HEK293T (cell line): ENCODE measurements at regions not wholly inside any gene's neighbourhood (a gene's known extent, or its start where the extent isn't known, plus 50 kb on each side); places are given as distances from the start of the nearest gene placed in this dataset.
"Not testable (repeated sequence)": the region's sequence is repeated elsewhere in the genome, so short reads cannot be mapped to it uniquely, and the experiment has no call there.

Experiments used
- CTCF ChIA-PET: fragments of 350-600 bp; formaldehyde crosslinking; extraction: SDS; loops from one replicate; lab custom pipeline; 2021; ENCODE audit warnings: antibody characterized with exemption, inconsistent platforms; lab: Yijun Ruan, JAX
- POLR2A ChIA-PET: fragments of 350-600 bp; formaldehyde crosslinking; extraction: SDS; loops from one replicate; lab custom pipeline; 2020; ENCODE audit warnings: antibody characterized with exemption, inconsistent platforms; lab: Yijun Ruan, JAX
- DNase-seq: peaks from one replicate; pipeline ENCODE4 v3.0.0; 2012; ENCODE audit warnings: mixed read lengths; ENCODE audit errors: extremely low spot score
- ARNT ChIP-seq: fragments of 450-650 bp; IDR thresholded peaks from 2 replicates; pipeline ENCODE4 v1.6.1; 2017; ENCODE audit warnings: mild to moderate bottlenecking
- BHLHE40 ChIP-seq: fragments of 450-650 bp; IDR thresholded peaks from 2 replicates; pipeline ENCODE4 v1.6.1; 2016; ENCODE audit warnings: mild to moderate bottlenecking, moderate library complexity, borderline replicate concordance
- CTBP1 ChIP-seq: fragments of 450-650 bp; IDR thresholded peaks from 2 replicates; pipeline ENCODE4 v1.6.1; 2016; ENCODE audit warnings: borderline replicate concordance
- ELF4 ChIP-seq: fragments of 450-650 bp; IDR thresholded peaks from 2 replicates; pipeline ENCODE4 v1.6.1; 2017; ENCODE audit warnings: antibody characterized with exemption
- FOXA1 ChIP-seq: fragments of 450-650 bp; IDR thresholded peaks from 2 replicates; pipeline ENCODE4 v1.6.1; 2016; ENCODE audit warnings: mild to moderate bottlenecking
- FOXK2 ChIP-seq: fragments of 450-650 bp; IDR thresholded peaks from 2 replicates; pipeline ENCODE4 v1.6.1; 2016; ENCODE audit warnings: mild to moderate bottlenecking
- FOXM1 ChIP-seq: fragments of 450-650 bp; IDR thresholded peaks from 2 replicates; pipeline ENCODE4 v1.6.1; 2017; ENCODE audit warnings: mild to moderate bottlenecking, borderline replicate concordance
- HDGF ChIP-seq: fragments of 450-650 bp; IDR thresholded peaks from 2 replicates; pipeline ENCODE4 v1.6.1; 2017; ENCODE audit warnings: antibody characterized with exemption, borderline replicate concordance
- L3MBTL2 ChIP-seq: fragments of 450-650 bp; conservative IDR thresholded peaks from 2 replicates; pipeline ENCODE4 v1.6.1; 2016; ENCODE audit warnings: mild to moderate bottlenecking
- LEF1 ChIP-seq: fragments of 450-650 bp; IDR thresholded peaks from 2 replicates; pipeline ENCODE4 v1.6.1; 2017; ENCODE audit warnings: mild to moderate bottlenecking, borderline replicate concordance
- NFRKB ChIP-seq: fragments of 450-650 bp; IDR thresholded peaks from 2 replicates; pipeline ENCODE4 v1.6.1; 2016; ENCODE audit warnings: mild to moderate bottlenecking, moderate library complexity
- PKNOX1 ChIP-seq: fragments of 450-650 bp; IDR thresholded peaks from 2 replicates; pipeline ENCODE4 v1.6.1; 2016
- SP1 ChIP-seq: fragments of 450-650 bp; IDR thresholded peaks from 2 replicates; pipeline ENCODE4 v1.6.1; 2017
- SUZ12 ChIP-seq: fragments of 450-650 bp; IDR thresholded peaks from 2 replicates; pipeline ENCODE4 v1.6.1; 2016; ENCODE audit warnings: mild to moderate bottlenecking
- TARDBP ChIP-seq: fragments of 450-650 bp; IDR thresholded peaks from 2 replicates; pipeline ENCODE4 v1.6.1; 2016
- ZNF384 ChIP-seq: fragments of 450-650 bp; IDR thresholded peaks from 2 replicates; pipeline ENCODE4 v1.6.1; 2016

- ChIA-PET POLR2A (no interaction called here), CTCF (no interaction called here)
- DNase-seq, result no peak
- no peak for TF ChIP-seq PKNOX1
- no peak for TF ChIP-seq TARDBP
- TF ChIP-seq HDGF, result no peak
- TF ChIP-seq FOXA1, result no peak
- TF ChIP-seq FOXM1, result no peak
- no peak for TF ChIP-seq NFRKB
- no peak for TF ChIP-seq SP1
- no peak for TF ChIP-seq LEF1
- TF ChIP-seq CTBP1, result no peak
- no peak for TF ChIP-seq ZNF384
- TF ChIP-seq BHLHE40, result no peak
- no peak for TF ChIP-seq SUZ12
Observed at GRCh38 chrX:1763294-1763693, 148.4 kb downstream of the ASMT start.

- CTCF ChIA-PET, DNase-seq: not testable (repeated sequence)
Observed at GRCh38 chrX:1764883-1765364, 150.1 kb downstream of the ASMT start.

DNA sequence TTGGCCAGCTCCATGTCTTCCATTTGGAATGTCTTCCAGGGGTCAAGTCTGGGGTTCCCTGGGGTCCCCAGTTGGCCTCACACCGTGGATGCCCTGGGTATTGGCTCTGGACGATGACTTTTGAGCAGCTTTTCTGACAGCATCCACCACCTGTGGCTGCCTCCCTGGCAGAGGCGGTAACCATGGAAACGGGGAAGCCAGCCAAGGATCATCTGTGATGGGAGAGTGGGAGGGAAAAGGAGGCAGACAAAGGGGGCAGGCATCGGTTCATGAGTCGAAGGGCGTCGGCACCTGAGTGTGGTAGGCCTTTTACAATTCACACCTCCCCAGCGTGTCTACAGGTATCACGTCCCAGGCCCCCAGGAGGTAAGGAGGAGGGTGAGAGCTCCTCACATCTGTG is 152.2 kb downstream of the ASMT start:
- ChIA-PET CTCF (no interaction called here), POLR2A (no interaction called here)
- DNase-seq, result no peak
- TF ChIP-seq ARNT, result no peak

More at GRCh38 chrX:1764883-1765364, 150.1 kb downstream of the ASMT start:
- POLR2A ChIA-PET, result not testable (repeated sequence)

GRCh38 chrX:1778817-1779216 is 164.0 kb downstream of the ASMT start:
- ChIA-PET CTCF (no interaction called here), POLR2A (no interaction called here)
- no peak for DNase-seq
- TF ChIP-seq BHLHE40 (no peak), FOXA1 (no peak), HDGF (no peak), CTBP1 (no peak), NFRKB (no peak), ZNF384 (no peak), LEF1 (no peak), FOXK2 (no peak), L3MBTL2 (no peak), SP1 (no peak), ARNT (no peak), SUZ12 (no peak), FOXM1 (no peak)

DNA sequence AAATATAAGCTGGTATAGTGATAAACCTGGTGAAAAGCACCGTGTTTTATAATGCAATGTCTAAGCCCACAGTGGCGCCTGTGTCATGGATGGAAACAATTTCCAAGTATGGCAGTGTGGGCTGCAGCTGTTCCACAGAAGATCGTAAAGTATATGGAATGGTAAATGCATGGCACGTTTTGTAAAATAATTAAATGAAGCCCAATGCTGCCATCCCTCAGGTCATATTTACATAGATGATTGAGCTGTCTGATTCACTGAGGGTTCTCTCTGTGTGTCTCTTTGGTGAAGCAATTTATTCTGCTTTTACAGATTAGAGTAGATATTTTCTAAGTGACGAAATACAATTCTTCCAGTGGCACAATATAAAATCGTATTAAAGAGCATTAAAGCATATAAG is 164.8 kb downstream of the ASMT start:
- TF ChIP-seq ELF4 (no peak), SP1 (no peak), TARDBP (no peak), ZNF384 (no peak), SUZ12 (no peak), NFRKB (no peak), L3MBTL2 (no peak), FOXK2 (no peak), CTBP1 (no peak), ARNT (no peak), LEF1 (no peak), BHLHE40 (no peak), FOXM1 (no peak), PKNOX1 (no peak), FOXA1 (no peak), HDGF (no peak)
- DNase-seq, result no peak
- ChIA-PET POLR2A (no interaction called here), CTCF (no interaction called here)

- POLR2A ChIA-PET, result no interaction called here
- CTCF ChIA-PET, result no interaction called here
- DNase-seq, result no peak
- TF ChIP-seq SP1 (no peak), L3MBTL2 (no peak), FOXM1 (no peak), TARDBP (no peak), ELF4 (no peak), CTBP1 (no peak), BHLHE40 (no peak), FOXA1 (no peak), FOXK2 (no peak), HDGF (no peak), ZNF384 (no peak), LEF1 (no peak), SUZ12 (no peak), NFRKB (no peak), ARNT (no peak), PKNOX1 (no peak)
Observed at GRCh38 chrX:1781766-1782165, 166.9 kb downstream of the ASMT start.

GRCh38 chrX:1784773-1785172 is 169.9 kb downstream of the ASMT start:
- POLR2A ChIA-PET, result no interaction called here
- no peak for DNase-seq
- CTCF ChIA-PET, result no interaction called here
- TF ChIP-seq ZNF384 (no peak), L3MBTL2 (no peak), CTBP1 (no peak), ARNT (no peak), FOXA1 (no peak), SUZ12 (no peak), TARDBP (no peak), NFRKB (no peak), FOXM1 (no peak), PKNOX1 (no peak), ELF4 (no peak), BHLHE40 (no peak), FOXK2 (no peak)
